ENCODE measurements at regions not wholly inside any gene's neighbourhood (a gene's known extent, or its start where the extent isn't known, plus 50 kb on each side); places are given as distances from the start of the nearest gene placed in this dataset.

DNA sequence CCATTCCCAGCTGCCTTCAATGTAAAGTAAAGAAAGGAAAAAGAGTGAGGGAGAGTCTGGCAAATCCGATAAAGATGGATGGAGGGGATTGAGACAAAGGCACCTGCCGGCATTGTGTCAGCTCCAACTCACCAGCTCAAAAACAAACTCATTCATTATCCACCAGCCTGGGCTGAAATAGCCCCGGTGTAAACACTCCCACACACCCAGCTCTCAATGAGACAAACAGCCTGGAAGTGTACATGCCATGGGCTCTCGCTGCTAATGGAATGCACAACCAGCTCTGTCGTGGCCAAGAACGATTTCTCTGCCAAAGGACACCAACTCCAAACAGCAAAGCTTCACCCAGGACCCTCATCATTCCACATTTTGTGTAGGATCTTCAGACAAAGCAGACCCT lies 89.3 kb upstream of the OPCML start:
- TF ChIP-seq, protein P1, sequence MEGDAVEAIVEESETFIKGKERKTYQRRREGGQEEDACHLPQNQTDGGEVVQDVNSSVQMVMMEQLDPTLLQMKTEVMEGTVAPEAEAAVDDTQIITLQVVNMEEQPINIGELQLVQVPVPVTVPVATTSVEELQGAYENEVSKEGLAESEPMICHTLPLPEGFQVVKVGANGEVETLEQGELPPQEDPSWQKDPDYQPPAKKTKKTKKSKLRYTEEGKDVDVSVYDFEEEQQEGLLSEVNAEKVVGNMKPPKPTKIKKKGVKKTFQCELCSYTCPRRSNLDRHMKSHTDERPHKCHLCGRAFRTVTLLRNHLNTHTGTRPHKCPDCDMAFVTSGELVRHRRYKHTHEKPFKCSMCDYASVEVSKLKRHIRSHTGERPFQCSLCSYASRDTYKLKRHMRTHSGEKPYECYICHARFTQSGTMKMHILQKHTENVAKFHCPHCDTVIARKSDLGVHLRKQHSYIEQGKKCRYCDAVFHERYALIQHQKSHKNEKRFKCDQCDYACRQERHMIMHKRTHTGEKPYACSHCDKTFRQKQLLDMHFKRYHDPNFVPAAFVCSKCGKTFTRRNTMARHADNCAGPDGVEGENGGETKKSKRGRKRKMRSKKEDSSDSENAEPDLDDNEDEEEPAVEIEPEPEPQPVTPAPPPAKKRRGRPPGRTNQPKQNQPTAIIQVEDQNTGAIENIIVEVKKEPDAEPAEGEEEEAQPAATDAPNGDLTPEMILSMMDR (IDR thresholded peaks at IDR 0.05) = no peak
- TF ChIP-seq POLR2A (IDR thresholded peaks at IDR 0.05) = no peak
